ENCODE measurements at regions not wholly inside any gene's neighbourhood (a gene's known extent, or its start where the extent isn't known, plus 50 kb on each side); places are given as distances from the start of the nearest gene placed in this dataset.
"Not testable (repeated sequence)": the region's sequence is repeated elsewhere in the genome, so short reads cannot be mapped to it uniquely, and the experiment has no call there.

GRCh38 chr2:129014432-129014831 is 695.8 kb upstream of the HS6ST1 start:
- Histone ChIP-seq H3K36me3 (ENCODE audit: control insufficient read depth in 5 of 5, insufficient read depth in 5 of 5, low read length in 5 of 5) (no peaks in the 10 kb centered on the region), H3K27ac (ENCODE audit: low read depth, low read length) (no peak overlapping the region)

GRCh38 chr2:129015397-129016285 is 697.0 kb upstream of the HS6ST1 start:
- peaks cover 0 to 2% (median 0%) of the 10 kb centered on the region in 5 donors for H3K9me3 ChIP-seq (ENCODE audit: control insufficient read depth in 5 of 5, low read length in 5 of 5)
- peaks cover 0 to 2% (median 0%) of the 10 kb centered on the region in 5 donors for H3K27me3 ChIP-seq (ENCODE audit: control insufficient read depth in 5 of 5, insufficient read depth in 4 of 5, low read length in 5 of 5)
- no peak overlapping the region for H3K9ac ChIP-seq (ENCODE audit: low read length in 5 of 5)
- H3K4me1 ChIP-seq (ENCODE audit: control insufficient read depth in 5 of 5, insufficient read depth in 5 of 5, low read length in 5 of 5), result no peaks in the 10 kb centered on the region
- no peak overlapping the region for H3K27ac ChIP-seq (ENCODE audit: low read depth, low read length)
- H3K36me3 ChIP-seq (ENCODE audit: control insufficient read depth in 5 of 5, insufficient read depth in 5 of 5, low read length in 5 of 5), result no peaks in the 10 kb centered on the region
- H3K4me3 ChIP-seq (ENCODE audit: low read depth in 1 of 5, low read length in 5 of 5), result no peak overlapping the region

More at GRCh38 chr2:129014432-129014831, 695.8 kb upstream of the HS6ST1 start:
- Histone ChIP-seq H3K4me1 (ENCODE audit: control insufficient read depth in 5 of 5, insufficient read depth in 5 of 5, low read length in 5 of 5) (no peaks in the 10 kb centered on the region), H3K9ac (ENCODE audit: low read length in 5 of 5) (no peak overlapping the region), H3K27me3 (ENCODE audit: control insufficient read depth in 5 of 5, insufficient read depth in 4 of 5, low read length in 5 of 5) (peaks cover 0 to 2% (median 2%) of the 10 kb centered on the region in 5 donors), H3K4me3 (ENCODE audit: low read depth in 1 of 5, low read length in 5 of 5) (no peak overlapping the region), H3K9me3 (ENCODE audit: control insufficient read depth in 5 of 5, low read length in 5 of 5) (peaks cover 0 to 2% (median 0%) of the 10 kb centered on the region in 5 donors)

DNA sequence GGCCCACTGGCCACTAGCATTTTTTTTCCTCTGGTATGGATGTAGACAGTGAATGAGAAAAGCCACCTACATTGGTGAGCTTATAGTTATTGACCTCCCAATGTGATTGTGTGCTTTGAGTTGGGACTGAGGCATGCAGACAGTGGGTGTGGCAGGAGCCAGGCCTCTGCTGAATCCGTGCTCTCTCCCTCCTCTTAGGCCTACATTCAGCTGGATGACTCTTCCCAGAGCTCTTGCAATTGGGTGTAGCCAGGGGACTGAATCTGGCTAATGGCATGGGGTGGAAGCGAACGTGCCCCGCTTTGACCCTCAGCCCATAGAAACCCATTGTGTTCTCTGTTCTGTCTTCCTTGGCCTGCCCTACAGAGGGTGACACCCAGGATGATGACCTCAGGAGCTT is 698.3 kb upstream of the HS6ST1 start:
- no peaks in the 10 kb centered on the region for H3K4me1 ChIP-seq (ENCODE audit: control insufficient read depth in 5 of 5, insufficient read depth in 5 of 5, low read length in 5 of 5)
- no peaks in the 10 kb centered on the region for H3K36me3 ChIP-seq (ENCODE audit: control insufficient read depth in 5 of 5, insufficient read depth in 5 of 5, low read length in 5 of 5)
- peaks cover 0 to 2% (median 0%) of the 10 kb centered on the region in 5 donors for H3K27me3 ChIP-seq (ENCODE audit: control insufficient read depth in 5 of 5, insufficient read depth in 4 of 5, low read length in 5 of 5)
- no peak overlapping the region for H3K9ac ChIP-seq (ENCODE audit: low read length in 5 of 5)
- H3K9me3 ChIP-seq (ENCODE audit: control insufficient read depth in 5 of 5, low read length in 5 of 5), result peaks cover 0 to 2% (median 0%) of the 10 kb centered on the region in 5 donors
- no peak overlapping the region for H3K4me3 ChIP-seq (ENCODE audit: low read depth in 1 of 5, low read length in 5 of 5)
- no peak overlapping the region for H3K27ac ChIP-seq (ENCODE audit: low read depth, low read length)

GRCh38 chr2:129024796-129025195 is 706.1 kb upstream of the HS6ST1 start:
- Histone ChIP-seq H3K27ac (ENCODE audit: low read depth, low read length) (no peak overlapping the region), H3K9me3 (ENCODE audit: control insufficient read depth in 5 of 5, low read length in 5 of 5) (peaks cover 0 to 4% (median 0%) of the 10 kb centered on the region in 5 donors)

GRCh38 chr2:129035992-129036391 is 717.3 kb upstream of the HS6ST1 start:
- Histone ChIP-seq H3K27ac (ENCODE audit: low read depth, low read length) (no peak overlapping the region), H3K27me3 (ENCODE audit: control insufficient read depth in 5 of 5, insufficient read depth in 4 of 5, low read length in 5 of 5) (no peaks in the 10 kb centered on the region), H3K4me1 (ENCODE audit: control insufficient read depth in 5 of 5, insufficient read depth in 5 of 5, low read length in 5 of 5) (no peaks in the 10 kb centered on the region), H3K36me3 (ENCODE audit: control insufficient read depth in 5 of 5, insufficient read depth in 5 of 5, low read length in 5 of 5) (no peaks in the 10 kb centered on the region), H3K9ac (ENCODE audit: low read length in 5 of 5) (no peak overlapping the region), H3K9me3 (ENCODE audit: control insufficient read depth in 5 of 5, low read length in 5 of 5) (no peaks in the 10 kb centered on the region), H3K4me3 (ENCODE audit: low read depth in 1 of 5, low read length in 5 of 5) (no peak overlapping the region)

More at GRCh38 chr2:129024796-129025195, 706.1 kb upstream of the HS6ST1 start:
- Histone ChIP-seq H3K9ac (ENCODE audit: low read length in 5 of 5) (no peak overlapping the region), H3K4me1 (ENCODE audit: control insufficient read depth in 5 of 5, insufficient read depth in 5 of 5, low read length in 5 of 5) (no peaks in the 10 kb centered on the region), H3K36me3 (ENCODE audit: control insufficient read depth in 5 of 5, insufficient read depth in 5 of 5, low read length in 5 of 5) (no peaks in the 10 kb centered on the region), H3K27me3 (ENCODE audit: control insufficient read depth in 5 of 5, insufficient read depth in 4 of 5, low read length in 5 of 5) (peaks cover 0 to 4% (median 0%) of the 10 kb centered on the region in 5 donors), H3K4me3 (ENCODE audit: low read depth in 1 of 5, low read length in 5 of 5) (no peak overlapping the region)

DNA sequence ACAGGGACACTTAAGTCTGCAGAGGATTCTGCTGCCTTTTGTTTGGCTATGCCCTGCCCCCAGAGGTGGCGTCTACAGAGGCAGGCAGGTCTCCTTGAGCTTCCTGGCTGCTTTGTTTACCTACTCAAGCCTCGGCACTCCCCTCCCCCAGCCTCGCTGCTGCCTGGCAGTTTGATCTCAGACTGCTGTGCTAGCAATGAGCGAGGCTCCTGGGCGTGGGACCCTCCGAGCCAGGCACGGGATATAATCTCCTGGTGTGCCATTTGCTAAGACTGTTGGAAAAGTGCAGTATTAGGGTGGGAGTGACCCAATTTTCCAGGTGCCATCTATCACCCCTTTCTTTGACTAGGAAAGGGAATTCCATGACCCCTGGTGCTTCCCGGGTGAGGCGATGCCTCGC is 725.0 kb upstream of the HS6ST1 start:
- not testable (repeated sequence) for H3K9ac ChIP-seq (ENCODE audit: low read length in 5 of 5); H3K4me3 ChIP-seq (ENCODE audit: low read depth in 1 of 5, low read length in 5 of 5); H3K4me1 ChIP-seq (ENCODE audit: control insufficient read depth in 5 of 5, insufficient read depth in 5 of 5, low read length in 5 of 5); H3K27me3 ChIP-seq (ENCODE audit: control insufficient read depth in 5 of 5, insufficient read depth in 4 of 5, low read length in 5 of 5); H3K27ac ChIP-seq (ENCODE audit: low read depth, low read length); H3K36me3 ChIP-seq (ENCODE audit: control insufficient read depth in 5 of 5, insufficient read depth in 5 of 5, low read length in 5 of 5); H3K9me3 ChIP-seq (ENCODE audit: control insufficient read depth in 5 of 5, low read length in 5 of 5)

GRCh38 chr2:129046475-129046874 is 727.8 kb upstream of the HS6ST1 start:
- not testable (repeated sequence) for H3K36me3 ChIP-seq (ENCODE audit: control insufficient read depth in 5 of 5, insufficient read depth in 5 of 5, low read length in 5 of 5); H3K27me3 ChIP-seq (ENCODE audit: control insufficient read depth in 5 of 5, insufficient read depth in 4 of 5, low read length in 5 of 5); H3K9me3 ChIP-seq (ENCODE audit: control insufficient read depth in 5 of 5, low read length in 5 of 5); H3K9ac ChIP-seq (ENCODE audit: low read length in 5 of 5); H3K4me1 ChIP-seq (ENCODE audit: control insufficient read depth in 5 of 5, insufficient read depth in 5 of 5, low read length in 5 of 5); H3K4me3 ChIP-seq (ENCODE audit: low read depth in 1 of 5, low read length in 5 of 5); H3K27ac ChIP-seq (ENCODE audit: low read depth, low read length)

GRCh38 chr2:129050101-129050500 is 731.4 kb upstream of the HS6ST1 start:
- no peaks in the 10 kb centered on the region for H3K36me3 ChIP-seq (ENCODE audit: control insufficient read depth in 5 of 5, insufficient read depth in 5 of 5, low read length in 5 of 5)
- no peak overlapping the region for H3K27ac ChIP-seq (ENCODE audit: low read depth, low read length)
- no peaks in the 10 kb centered on the region for H3K4me1 ChIP-seq (ENCODE audit: control insufficient read depth in 5 of 5, insufficient read depth in 5 of 5, low read length in 5 of 5)
- H3K27me3 ChIP-seq (ENCODE audit: control insufficient read depth in 5 of 5, insufficient read depth in 4 of 5, low read length in 5 of 5), result peaks cover 0 to 3% (median 0%) of the 10 kb centered on the region in 5 donors
- no peak overlapping the region for H3K4me3 ChIP-seq (ENCODE audit: low read depth in 1 of 5, low read length in 5 of 5)
- H3K9ac ChIP-seq (ENCODE audit: low read length in 5 of 5), result no peak overlapping the region
- no peaks in the 10 kb centered on the region for H3K9me3 ChIP-seq (ENCODE audit: control insufficient read depth in 5 of 5, low read length in 5 of 5)

GRCh38 chr2:129055242-129055641 is 736.6 kb upstream of the HS6ST1 start:
- no peaks in the 10 kb centered on the region for H3K4me1 ChIP-seq (ENCODE audit: control insufficient read depth in 5 of 5, insufficient read depth in 5 of 5, low read length in 5 of 5)
- no peak overlapping the region for H3K27ac ChIP-seq (ENCODE audit: low read depth, low read length)
- no peak overlapping the region for H3K9ac ChIP-seq (ENCODE audit: low read length in 5 of 5)
- no peaks in the 10 kb centered on the region for H3K9me3 ChIP-seq (ENCODE audit: control insufficient read depth in 5 of 5, low read length in 5 of 5)
- H3K36me3 ChIP-seq (ENCODE audit: control insufficient read depth in 5 of 5, insufficient read depth in 5 of 5, low read length in 5 of 5), result no peaks in the 10 kb centered on the region
- peaks cover 0 to 2% (median 0%) of the 10 kb centered on the region in 5 donors for H3K27me3 ChIP-seq (ENCODE audit: control insufficient read depth in 5 of 5, insufficient read depth in 4 of 5, low read length in 5 of 5)
- no peak overlapping the region for H3K4me3 ChIP-seq (ENCODE audit: low read depth in 1 of 5, low read length in 5 of 5)

DNA sequence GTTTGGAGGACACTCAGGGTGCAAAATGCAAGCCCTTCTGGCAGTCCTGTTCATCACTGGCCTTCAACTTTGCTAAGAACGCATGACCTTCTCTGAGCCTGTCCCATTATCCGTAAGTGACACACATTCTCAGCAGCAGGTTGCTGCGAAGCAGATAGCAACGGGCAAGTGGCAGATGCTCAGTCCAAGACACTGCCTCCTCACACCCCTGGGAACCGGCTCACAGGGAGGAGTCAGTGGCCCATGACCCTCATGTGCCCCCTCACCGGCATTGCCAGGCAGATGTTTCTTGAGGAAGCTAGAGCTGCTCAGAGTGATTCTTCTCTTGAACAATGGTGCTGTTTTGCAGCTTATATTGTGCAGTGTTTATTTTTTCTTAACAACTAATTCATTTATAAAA is 737.2 kb upstream of the HS6ST1 start:
- Histone ChIP-seq H3K4me3 (ENCODE audit: low read depth in 1 of 5, low read length in 5 of 5) (no peak overlapping the region), H3K4me1 (ENCODE audit: control insufficient read depth in 5 of 5, insufficient read depth in 5 of 5, low read length in 5 of 5) (no peaks in the 10 kb centered on the region), H3K36me3 (ENCODE audit: control insufficient read depth in 5 of 5, insufficient read depth in 5 of 5, low read length in 5 of 5) (no peaks in the 10 kb centered on the region), H3K27ac (ENCODE audit: low read depth, low read length) (no peak overlapping the region), H3K9me3 (ENCODE audit: control insufficient read depth in 5 of 5, low read length in 5 of 5) (no peaks in the 10 kb centered on the region), H3K9ac (ENCODE audit: low read length in 5 of 5) (no peak overlapping the region), H3K27me3 (ENCODE audit: control insufficient read depth in 5 of 5, insufficient read depth in 4 of 5, low read length in 5 of 5) (no peaks in the 10 kb centered on the region)
